GM12872 (cell line): ENCODE measurements at regions not wholly inside any gene's neighbourhood (a gene's known extent, or its start where the extent isn't known, plus 50 kb on each side); places are given as distances from the start of the nearest gene placed in this dataset.

ENCODE experiments used
- CTCF ChIP-seq: IDR thresholded peaks from 3 replicates; pipeline ENCODE4 v1.5.1; 2011; ENCODE audit warnings: low read depth, mild to moderate bottlenecking, low read length, moderate library complexity; ENCODE audit not compliant: insufficient read depth

GRCh38 chr3:182242489-182242942, 530.8 kb downstream of the SOX2 start:
- no peak for TF ChIP-seq CTCF

- TF ChIP-seq CTCF = no peak
These were observed 531.9 kb downstream of the SOX2 start for GRCh38 chr3:182243625-182244024.

- TF ChIP-seq CTCF = no peak
These were observed 532.7 kb downstream of the SOX2 start for GRCh38 chr3:182244222-182244971.

GRCh38 chr3:182245059-182245458, 533.3 kb downstream of the SOX2 start:
- no peak for TF ChIP-seq CTCF

GRCh38 chr3:182246870-182247269, 535.1 kb downstream of the SOX2 start:
- TF ChIP-seq CTCF = no peak

- peak; percentile 15; the same call in 1 of the 3 replicates for TF ChIP-seq CTCF
These were observed 536.7 kb downstream of the SOX2 start for GRCh38 chr3:182248349-182248880.

GRCh38 chr3:182252802-182253201, 540.5 kb upstream of the ATP11B start:
- no peak for TF ChIP-seq CTCF
